Mucosa of descending colon (tissue), 3 donors: ENCODE measurements at regions not wholly inside any gene's neighbourhood (a gene's known extent, or its start where the extent isn't known, plus 50 kb on each side); places are given as distances from the start of the nearest gene placed in this dataset.

ENCODE experiments used
- ATAC-seq: fragments of 200-7000 bp; cut with Tn5 transposase; one replicate; pipeline ENCODE4 v1.9.1; 2020; ENCODE audit warnings: mild to moderate bottlenecking, moderate library complexity
- DNase-seq, 3 donors: peaks; one replicate each; pipeline ENCODE4 v3.0.0-alpha.2; 2020
- H3K36me3 ChIP-seq: fragments of 200-600 bp; one replicate; pipeline ENCODE4 v1.8.0; 2021; ENCODE audit warnings: low read depth, mild to moderate bottlenecking
- H3K4me1 ChIP-seq: fragments of 200-600 bp; one replicate; pipeline ENCODE4 v1.8.0; 2021; ENCODE audit warnings: low read depth, mild to moderate bottlenecking
- H3K4me3 ChIP-seq: fragments of 200-600 bp; one replicate; pipeline ENCODE4 v1.8.0; 2021; ENCODE audit warnings: mild to moderate bottlenecking
- H3K9me3 ChIP-seq: fragments of 200-600 bp; one replicate; pipeline ENCODE4 v1.8.0; 2021; ENCODE audit warnings: mild to moderate bottlenecking
- CTCF ChIP-seq: fragments of 200-600 bp; IDR thresholded peaks from one replicate; pipeline ENCODE4 v1.8.0; 2022; ENCODE audit warnings: antibody characterized with exemption, mild to moderate bottlenecking
- intact Hi-C, 2 donors: fragments of 100-400 bp; cut with DNase I in 1 of 2; cut with micrococcal nuclease in 1 of 2; formaldehyde crosslinking; loops; one replicate each; pipeline versions ENCODE4 v1.11.0 to v1.11.1; 2022; cut with DNase I, micrococcal nuclease
- donor health status: DM: no; HTN: no; CAD: no; lungs with moderate emphysema.
- donor health status: DM: no; HTN: no; CAD: no.
- donor health status: DM: no; HTN: yes; CAD: no.

- H3K36me3 ChIP-seq = no peaks in the 10 kb centered on the region
- no peaks in the 10 kb centered on the region for H3K9me3 ChIP-seq
- no peaks in the 10 kb centered on the region for H3K4me1 ChIP-seq
- DNase-seq = no peak
- TF ChIP-seq CTCF = no peak
- no peak for ATAC-seq
- intact Hi-C loops = no loop called here
- H3K4me3 ChIP-seq = no peak overlapping the region
Measured at GRCh38 chr2:225114786-225115323, 72.6 kb upstream of the DOCK10 start.

GRCh38 chr2:225113371-225114015 lies 71.2 kb upstream of the DOCK10 start:
- Histone ChIP-seq H3K4me1 (no peaks in the 10 kb centered on the region), H3K36me3 (no peaks in the 10 kb centered on the region), H3K9me3 (no peaks in the 10 kb centered on the region), H3K4me3 (no peak overlapping the region)
- intact Hi-C loops = no loop called here
- ATAC-seq (no peak), DNase-seq (no peak)
- TF ChIP-seq CTCF = no peak

GRCh38 chr2:225112362-225113126 lies 70.3 kb upstream of the DOCK10 start:
- ATAC-seq = no peak

GRCh38 chr2:225108805-225109204 lies 66.5 kb upstream of the DOCK10 start:
- intact Hi-C loops = no loop called here

More at GRCh38 chr2:225112362-225113126, 70.3 kb upstream of the DOCK10 start:
- intact Hi-C loops = no loop called here
- no peak for TF ChIP-seq CTCF
- DNase-seq = peak in 2 of 3 donors; percentile 14 to 18
- Histone ChIP-seq H3K36me3 (no peaks in the 10 kb centered on the region), H3K4me3 (no peak overlapping the region), H3K4me1 (no peaks in the 10 kb centered on the region), H3K9me3 (no peaks in the 10 kb centered on the region)

GRCh38 chr2:225104971-225105370 lies 62.7 kb upstream of the DOCK10 start:
- H3K4me1 ChIP-seq = no peaks in the 10 kb centered on the region
- DNase-seq (no peak), ATAC-seq (no peak)
- H3K4me3 ChIP-seq = no peak overlapping the region
- no peaks in the 10 kb centered on the region for H3K36me3 ChIP-seq
- intact Hi-C loops = no loop called here
- H3K9me3 ChIP-seq = no peaks in the 10 kb centered on the region
- TF ChIP-seq CTCF = no peak

More at GRCh38 chr2:225108805-225109204, 66.5 kb upstream of the DOCK10 start:
- DNase-seq = no peak
- Histone ChIP-seq H3K9me3 (no peaks in the 10 kb centered on the region), H3K36me3 (no peaks in the 10 kb centered on the region), H3K4me1 (no peaks in the 10 kb centered on the region), H3K4me3 (no peak overlapping the region)
- TF ChIP-seq CTCF = no peak
- no peak for ATAC-seq
